MM.1S (cell line): ENCODE measurements at regions not wholly inside any gene's neighbourhood (a gene's known extent, or its start where the extent isn't known, plus 50 kb on each side); places are given as distances from the start of the nearest gene placed in this dataset.

ENCODE experiments used
- CTCF ChIP-seq: fragments of 300-600 bp; sonication (generic); IDR thresholded peaks from 2 replicates; pipeline ENCODE4 v1.5.1; 2016; ENCODE audit warnings: antibody characterized with exemption, low read length, mixed read lengths
- EZH2 ChIP-seq: fragments of 300-600 bp; sonication (generic); optimal IDR thresholded peaks from 2 replicates; pipeline ENCODE3; 2017; ENCODE audit warnings: low read depth, mild to moderate bottlenecking, antibody characterized with exemption, low read length, mixed read lengths

- TF ChIP-seq CTCF (no peak), EZH2 (no peak)
Measured at GRCh38 chr12:46926526-46926925, 100.7 kb upstream of the SLC38A4 start.
